22Rv1 (cell line): ENCODE measurements at regions not wholly inside any gene's neighbourhood (a gene's known extent, or its start where the extent isn't known, plus 50 kb on each side); places are given as distances from the start of the nearest gene placed in this dataset.

Experiments
- ZFX ChIP-seq: fragments of 450-650 bp; IDR thresholded peaks from 2 replicates; pipeline ENCODE4 v1.6.1; 2017; ENCODE audit warnings: antibody characterized with exemption, borderline replicate concordance
- TF ChIP-seq, protein P1 (sequence below): fragments of 450-650 bp; IDR thresholded peaks from 2 replicates; pipeline ENCODE4 v1.5.1; 2017; ENCODE audit warnings: mild to moderate bottlenecking

GRCh38 chr20:16916165-16916564, 168.0 kb downstream of the OTOR start:
- TF ChIP-seq ZFX = no peak
- TF ChIP-seq, protein P1, sequence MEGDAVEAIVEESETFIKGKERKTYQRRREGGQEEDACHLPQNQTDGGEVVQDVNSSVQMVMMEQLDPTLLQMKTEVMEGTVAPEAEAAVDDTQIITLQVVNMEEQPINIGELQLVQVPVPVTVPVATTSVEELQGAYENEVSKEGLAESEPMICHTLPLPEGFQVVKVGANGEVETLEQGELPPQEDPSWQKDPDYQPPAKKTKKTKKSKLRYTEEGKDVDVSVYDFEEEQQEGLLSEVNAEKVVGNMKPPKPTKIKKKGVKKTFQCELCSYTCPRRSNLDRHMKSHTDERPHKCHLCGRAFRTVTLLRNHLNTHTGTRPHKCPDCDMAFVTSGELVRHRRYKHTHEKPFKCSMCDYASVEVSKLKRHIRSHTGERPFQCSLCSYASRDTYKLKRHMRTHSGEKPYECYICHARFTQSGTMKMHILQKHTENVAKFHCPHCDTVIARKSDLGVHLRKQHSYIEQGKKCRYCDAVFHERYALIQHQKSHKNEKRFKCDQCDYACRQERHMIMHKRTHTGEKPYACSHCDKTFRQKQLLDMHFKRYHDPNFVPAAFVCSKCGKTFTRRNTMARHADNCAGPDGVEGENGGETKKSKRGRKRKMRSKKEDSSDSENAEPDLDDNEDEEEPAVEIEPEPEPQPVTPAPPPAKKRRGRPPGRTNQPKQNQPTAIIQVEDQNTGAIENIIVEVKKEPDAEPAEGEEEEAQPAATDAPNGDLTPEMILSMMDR = no peak
